ENCODE measurements at regions not wholly inside any gene's neighbourhood (a gene's known extent, or its start where the extent isn't known, plus 50 kb on each side); places are given as distances from the start of the nearest gene placed in this dataset.

DNA sequence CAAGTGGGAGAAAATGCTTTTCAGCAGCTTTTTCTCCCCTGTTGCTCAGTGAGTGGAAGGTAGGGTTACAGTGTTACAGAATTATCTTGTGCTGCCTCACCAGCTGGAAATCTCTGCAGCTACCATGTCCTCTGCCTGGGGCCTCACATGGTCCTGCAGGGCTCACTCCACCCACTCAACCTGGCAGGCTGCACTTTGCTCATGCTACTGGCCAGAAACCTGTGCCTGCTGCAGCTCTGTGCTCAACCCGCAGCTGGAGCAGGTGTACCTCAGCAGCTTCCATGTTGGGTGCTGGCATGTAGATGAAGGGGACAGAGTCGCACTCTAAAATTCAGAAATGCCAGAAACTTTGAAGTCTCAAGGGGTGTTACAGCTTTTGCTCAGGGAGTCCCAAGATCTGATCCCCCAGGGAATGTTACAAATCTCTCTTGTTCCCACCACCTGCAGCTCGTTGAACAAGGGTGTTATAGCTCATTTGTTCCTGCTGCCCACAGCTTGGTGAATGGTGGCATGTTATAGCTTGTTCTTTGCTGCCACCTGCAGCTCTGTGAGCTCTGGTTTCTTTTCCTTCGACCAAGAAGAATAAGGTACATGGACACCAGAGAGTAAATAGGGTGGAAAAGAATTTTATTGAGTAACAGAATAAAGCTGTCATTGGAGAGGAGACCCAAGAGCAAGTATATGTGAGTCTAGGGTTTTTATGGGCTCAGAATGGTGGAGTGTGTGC lies 845.8 kb downstream of the TECRL start:
- no peaks in the 10 kb centered on the region for H3K4me1 ChIP-seq (ENCODE audit: insufficient read depth, low read length)
- H3K79me2 ChIP-seq (ENCODE audit: insufficient read depth, low read length), result no peaks in the 10 kb centered on the region
- no peak overlapping the region for H3K27ac ChIP-seq (ENCODE audit: low read depth, low read length)
- H3K4me2 ChIP-seq (ENCODE audit: insufficient read depth, low read length), result no peak overlapping the region
- no peaks in the 10 kb centered on the region for H3K27me3 ChIP-seq (ENCODE audit: insufficient read depth, low read length)
- no peaks in the 10 kb centered on the region for H4K20me1 ChIP-seq (ENCODE audit: insufficient read depth, low read length)
- no peak overlapping the region for H2AFZ ChIP-seq (ENCODE audit: low read length)
- H3K36me3 ChIP-seq (ENCODE audit: insufficient read depth, low read length), result no peaks in the 10 kb centered on the region
- no peak overlapping the region for H3K4me3 ChIP-seq (ENCODE audit: insufficient read depth, low read length)
- no peaks in the 10 kb centered on the region for H3K9me3 ChIP-seq (ENCODE audit: low read depth, low read length)
- TF ChIP-seq, protein P1, sequence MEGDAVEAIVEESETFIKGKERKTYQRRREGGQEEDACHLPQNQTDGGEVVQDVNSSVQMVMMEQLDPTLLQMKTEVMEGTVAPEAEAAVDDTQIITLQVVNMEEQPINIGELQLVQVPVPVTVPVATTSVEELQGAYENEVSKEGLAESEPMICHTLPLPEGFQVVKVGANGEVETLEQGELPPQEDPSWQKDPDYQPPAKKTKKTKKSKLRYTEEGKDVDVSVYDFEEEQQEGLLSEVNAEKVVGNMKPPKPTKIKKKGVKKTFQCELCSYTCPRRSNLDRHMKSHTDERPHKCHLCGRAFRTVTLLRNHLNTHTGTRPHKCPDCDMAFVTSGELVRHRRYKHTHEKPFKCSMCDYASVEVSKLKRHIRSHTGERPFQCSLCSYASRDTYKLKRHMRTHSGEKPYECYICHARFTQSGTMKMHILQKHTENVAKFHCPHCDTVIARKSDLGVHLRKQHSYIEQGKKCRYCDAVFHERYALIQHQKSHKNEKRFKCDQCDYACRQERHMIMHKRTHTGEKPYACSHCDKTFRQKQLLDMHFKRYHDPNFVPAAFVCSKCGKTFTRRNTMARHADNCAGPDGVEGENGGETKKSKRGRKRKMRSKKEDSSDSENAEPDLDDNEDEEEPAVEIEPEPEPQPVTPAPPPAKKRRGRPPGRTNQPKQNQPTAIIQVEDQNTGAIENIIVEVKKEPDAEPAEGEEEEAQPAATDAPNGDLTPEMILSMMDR (IDR thresholded peaks at IDR 0.05; ENCODE audit: extremely low read depth, low read depth, low read length), result no peak
- DNase-seq (ENCODE audit: insufficient read length, low spot score, missing footprints), result no peak

DNA sequence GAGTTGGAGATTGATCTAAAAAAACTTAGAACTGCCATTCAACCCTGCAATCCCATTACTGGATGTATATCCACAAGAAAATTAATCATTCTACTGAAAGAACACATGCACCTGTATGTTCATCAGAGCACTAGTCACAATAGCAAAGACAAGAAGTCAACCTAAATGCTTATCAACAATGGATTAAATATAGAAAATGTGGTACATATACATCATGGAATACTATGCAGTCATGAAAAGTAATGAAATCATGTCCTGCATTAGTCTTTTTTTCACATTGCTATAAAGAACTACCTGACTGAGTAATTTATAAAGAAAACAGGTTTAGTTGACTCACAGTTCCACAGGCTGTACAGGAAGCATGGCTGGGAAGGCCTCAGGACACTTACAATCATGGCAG lies 850.5 kb downstream of the TECRL start:
- H4K20me1 ChIP-seq (ENCODE audit: insufficient read depth, low read length), result no peaks in the 10 kb centered on the region
- no peak overlapping the region for H3K4me2 ChIP-seq (ENCODE audit: insufficient read depth, low read length)
- H3K79me2 ChIP-seq (ENCODE audit: insufficient read depth, low read length), result no peaks in the 10 kb centered on the region
- no peak for DNase-seq (ENCODE audit: insufficient read length, low spot score, missing footprints)
- H3K36me3 ChIP-seq (ENCODE audit: insufficient read depth, low read length), result no peaks in the 10 kb centered on the region
- no peaks in the 10 kb centered on the region for H3K27me3 ChIP-seq (ENCODE audit: insufficient read depth, low read length)
- no peaks in the 10 kb centered on the region for H3K4me1 ChIP-seq (ENCODE audit: insufficient read depth, low read length)
- TF ChIP-seq, protein P1 (IDR thresholded peaks at IDR 0.05; ENCODE audit: extremely low read depth, low read depth, low read length), result no peak
- no peaks in the 10 kb centered on the region for H3K9me3 ChIP-seq (ENCODE audit: low read depth, low read length)
- H3K4me3 ChIP-seq (ENCODE audit: insufficient read depth, low read length), result no peak overlapping the region
- H3K27ac ChIP-seq (ENCODE audit: low read depth, low read length), result no peak overlapping the region
- no peak overlapping the region for H2AFZ ChIP-seq (ENCODE audit: low read length)

DNA sequence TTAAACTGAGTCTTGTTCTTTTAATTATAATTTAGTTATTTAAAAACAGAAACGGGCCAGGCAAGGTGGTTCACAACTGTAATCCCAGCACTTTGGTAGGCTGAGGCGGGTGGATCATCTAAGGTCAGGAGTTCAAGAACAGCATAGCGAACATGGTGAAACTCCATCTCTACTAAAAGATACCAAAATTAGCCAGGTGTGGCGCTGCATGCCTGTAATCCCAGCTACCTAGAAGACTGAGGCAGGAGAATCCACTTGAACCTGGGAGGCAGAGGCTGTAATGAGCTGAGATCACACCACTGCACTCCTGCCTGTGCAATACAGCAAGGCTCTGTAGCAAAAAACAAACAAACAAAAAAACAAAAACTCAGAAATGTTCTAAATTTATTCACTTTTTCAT lies 852.9 kb downstream of the TECRL start:
- DNase-seq (ENCODE audit: insufficient read length, low spot score, missing footprints), result no peak
- no peaks in the 10 kb centered on the region for H3K36me3 ChIP-seq (ENCODE audit: insufficient read depth, low read length)
- H3K27me3 ChIP-seq (ENCODE audit: insufficient read depth, low read length), result no peaks in the 10 kb centered on the region
- no peak overlapping the region for H3K4me2 ChIP-seq (ENCODE audit: insufficient read depth, low read length)
- no peak overlapping the region for H3K27ac ChIP-seq (ENCODE audit: low read depth, low read length)
- H3K79me2 ChIP-seq (ENCODE audit: insufficient read depth, low read length), result no peaks in the 10 kb centered on the region
- H3K4me3 ChIP-seq (ENCODE audit: insufficient read depth, low read length), result no peak overlapping the region
- no peaks in the 10 kb centered on the region for H3K9me3 ChIP-seq (ENCODE audit: low read depth, low read length)
- H3K4me1 ChIP-seq (ENCODE audit: insufficient read depth, low read length), result no peaks in the 10 kb centered on the region
- no peaks in the 10 kb centered on the region for H4K20me1 ChIP-seq (ENCODE audit: insufficient read depth, low read length)
- no peak overlapping the region for H2AFZ ChIP-seq (ENCODE audit: low read length)
- TF ChIP-seq, protein P1 (IDR thresholded peaks at IDR 0.05; ENCODE audit: extremely low read depth, low read depth, low read length), result no peak

DNA sequence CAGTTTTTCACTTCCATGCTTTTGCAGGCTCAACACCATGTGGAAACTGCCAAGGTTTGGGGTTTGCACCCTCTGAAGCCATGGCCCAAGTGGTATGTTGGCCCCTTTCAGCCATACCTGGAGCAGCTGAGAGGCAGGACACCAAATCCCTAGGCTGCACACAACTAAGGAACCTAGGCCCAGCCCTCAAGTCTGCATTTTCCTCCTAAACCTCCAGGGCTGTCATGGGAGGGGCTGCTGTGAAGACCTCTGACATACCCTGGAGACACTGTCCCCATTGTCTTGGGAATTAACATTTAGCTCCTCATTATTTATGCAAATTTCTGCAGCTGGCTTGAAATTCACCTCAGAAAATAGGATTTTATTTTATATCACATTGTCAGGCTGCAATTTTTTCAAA lies 856.1 kb downstream of the TECRL start:
- Histone ChIP-seq H3K27ac (ENCODE audit: low read depth, low read length) (no peak overlapping the region), H3K27me3 (ENCODE audit: insufficient read depth, low read length) (no peaks in the 10 kb centered on the region), H3K9me3 (ENCODE audit: low read depth, low read length) (no peaks in the 10 kb centered on the region), H3K4me2 (ENCODE audit: insufficient read depth, low read length) (no peak overlapping the region), H3K36me3 (ENCODE audit: insufficient read depth, low read length) (no peaks in the 10 kb centered on the region), H2AFZ (ENCODE audit: low read length) (no peak overlapping the region), H3K4me1 (ENCODE audit: insufficient read depth, low read length) (no peaks in the 10 kb centered on the region), H3K4me3 (ENCODE audit: insufficient read depth, low read length) (no peak overlapping the region), H3K79me2 (ENCODE audit: insufficient read depth, low read length) (no peaks in the 10 kb centered on the region), H4K20me1 (ENCODE audit: insufficient read depth, low read length) (no peaks in the 10 kb centered on the region)
- no peak for DNase-seq (ENCODE audit: insufficient read length, low spot score, missing footprints)
- TF ChIP-seq, protein P1 (IDR thresholded peaks at IDR 0.05; ENCODE audit: extremely low read depth, low read depth, low read length), result no peak

All from osteoblast (primary cell).